ENCODE measurements at regions not wholly inside any gene's neighbourhood (a gene's known extent, or its start where the extent isn't known, plus 50 kb on each side); places are given as distances from the start of the nearest gene placed in this dataset.

- no peak for DNase-seq
These were observed 86.5 kb upstream of the PFKP start for GRCh38 chr10:2980791-2981360.

- DNase-seq = no peak
These were observed 87.2 kb upstream of the PFKP start for GRCh38 chr10:2980116-2980515.

- no peak for DNase-seq
These were observed 88.0 kb upstream of the PFKP start for GRCh38 chr10:2979306-2979705.

GRCh38 chr10:2978574-2979273, 88.6 kb upstream of the PFKP start:
- DNase-seq = no peak

GRCh38 chr10:2978111-2978510, 89.2 kb upstream of the PFKP start:
- DNase-seq = no peak

- no peak for DNase-seq
These were observed 92.7 kb upstream of the PFKP start for GRCh38 chr10:2974503-2975207.

- DNase-seq = no peak
These were observed 93.3 kb upstream of the PFKP start for GRCh38 chr10:2974083-2974482.

- no peak for DNase-seq
These were observed 94.5 kb upstream of the PFKP start for GRCh38 chr10:2972810-2973209.

- no peak for DNase-seq
These were observed 95.1 kb upstream of the PFKP start for GRCh38 chr10:2972216-2972615.

GRCh38 chr10:2970190-2970823, 97.0 kb upstream of the PFKP start:
- no peak for DNase-seq

- no peak for DNase-seq
These were observed 98.8 kb upstream of the PFKP start for GRCh38 chr10:2968401-2969058.

- no peak for DNase-seq
These were observed 101.2 kb upstream of the PFKP start for GRCh38 chr10:2966134-2966533.

- no peak for DNase-seq
These were observed 102.6 kb upstream of the PFKP start for GRCh38 chr10:2964632-2965296.

GRCh38 chr10:2963889-2964631, 103.3 kb upstream of the PFKP start:
- no peak for DNase-seq

- no peak for DNase-seq
These were observed 105.2 kb upstream of the PFKP start for GRCh38 chr10:2962194-2962593.

- DNase-seq = no peak
These were observed 108.7 kb upstream of the PFKP start for GRCh38 chr10:2958659-2959058.

GRCh38 chr10:2957785-2958184, 109.6 kb upstream of the PFKP start:
- no peak for DNase-seq

- no peak for DNase-seq
These were observed 112.3 kb upstream of the PFKP start for GRCh38 chr10:2955064-2955463.

GRCh38 chr10:2953495-2953894, 113.9 kb upstream of the PFKP start:
- DNase-seq = no peak

- DNase-seq = no peak
These were observed 116.0 kb upstream of the PFKP start for GRCh38 chr10:2951235-2951835.

- no peak for DNase-seq
These were observed 116.8 kb upstream of the PFKP start for GRCh38 chr10:2950546-2950945.

- DNase-seq = no peak
These were observed 117.4 kb upstream of the PFKP start for GRCh38 chr10:2949948-2950354.
